ENCODE measurements at regions not wholly inside any gene's neighbourhood (a gene's known extent, or its start where the extent isn't known, plus 50 kb on each side); places are given as distances from the start of the nearest gene placed in this dataset.

DNA sequence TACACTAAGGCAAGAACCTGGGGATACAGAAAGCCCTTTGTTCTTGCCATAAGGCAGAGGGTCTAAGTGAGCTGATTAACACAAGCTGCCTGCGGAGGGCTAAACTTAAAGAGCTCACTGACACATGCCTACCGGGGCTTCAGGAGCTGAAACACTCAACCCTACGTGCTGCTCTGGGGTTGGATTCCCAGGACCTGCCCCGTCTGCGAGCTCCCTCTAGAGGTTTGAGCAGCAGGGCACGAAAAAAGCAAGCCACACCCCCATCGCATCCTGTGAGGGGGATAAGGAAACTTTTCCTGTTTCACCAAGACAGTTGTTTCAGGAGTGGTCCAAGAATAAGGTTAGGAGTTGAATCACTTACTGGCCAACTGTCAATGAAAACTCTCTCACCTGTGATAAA, 562.1 kb downstream of the TMX3 start:
- DNase-seq (ENCODE audit: low read depth in 4 of 4, low spot score in 1 of 4) = no peak

DNA sequence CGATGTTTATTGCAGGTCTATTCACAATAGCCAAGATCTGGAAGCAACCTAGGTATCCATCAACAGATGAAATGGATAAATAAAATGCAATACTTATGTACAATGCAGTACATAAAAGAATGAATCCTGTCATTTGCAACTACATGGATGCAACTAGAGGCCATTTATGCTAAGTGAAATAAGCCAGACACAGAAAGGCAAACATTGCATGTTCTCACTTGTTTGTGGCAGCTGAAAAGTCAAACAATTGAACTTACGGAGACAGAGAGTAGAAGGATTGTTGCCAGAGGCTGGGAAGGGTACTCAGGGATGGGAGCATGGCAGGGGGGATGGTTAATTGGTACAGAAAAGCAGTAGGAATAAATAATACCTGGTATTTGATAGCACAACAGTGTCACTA, 563.9 kb downstream of the TMX3 start:
- DNase-seq (ENCODE audit: low read depth in 4 of 4, low spot score in 1 of 4) = no peak

DNA sequence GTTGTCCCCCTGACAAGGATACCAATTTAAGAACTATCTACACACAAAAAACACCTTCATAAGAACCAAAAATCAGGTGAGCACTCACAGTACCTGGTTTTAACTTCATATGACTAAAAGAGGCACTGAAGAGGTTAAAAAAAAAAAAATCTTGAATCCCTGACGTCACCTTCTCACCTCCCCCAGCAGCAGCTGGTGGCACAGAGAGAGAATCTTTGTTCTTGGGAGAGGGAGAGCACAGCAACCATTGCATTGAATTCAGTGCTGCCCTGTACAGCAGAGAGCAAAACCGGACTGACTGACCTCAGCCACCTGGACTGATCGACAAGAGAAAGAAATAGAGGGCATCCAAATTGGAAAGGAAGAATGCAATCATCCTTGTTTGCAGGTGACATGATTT, 566.0 kb downstream of the TMX3 start:
- no peak for DNase-seq (ENCODE audit: low read depth in 4 of 4, low spot score in 1 of 4)

DNA sequence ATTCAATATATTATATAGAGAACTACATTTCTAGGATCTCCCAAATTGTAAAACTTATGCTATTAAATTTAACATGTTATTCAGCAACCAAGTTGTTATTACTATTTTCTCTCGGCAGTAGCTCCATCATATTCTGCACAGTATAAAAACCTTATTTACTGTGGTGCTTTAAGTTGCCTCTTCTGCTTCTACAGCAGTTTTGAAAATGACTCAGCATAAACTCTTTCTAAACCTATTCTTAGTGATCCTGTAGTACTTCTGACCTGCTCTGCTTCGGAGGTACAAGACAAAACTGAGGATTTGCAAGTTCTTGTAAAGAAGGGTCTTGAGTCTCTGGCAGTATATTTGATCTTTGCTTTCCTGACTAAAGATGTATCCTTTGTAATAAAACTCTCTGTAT, 567.2 kb downstream of the TMX3 start:
- no peak for DNase-seq (ENCODE audit: low read depth in 4 of 4, low spot score in 1 of 4)

DNA sequence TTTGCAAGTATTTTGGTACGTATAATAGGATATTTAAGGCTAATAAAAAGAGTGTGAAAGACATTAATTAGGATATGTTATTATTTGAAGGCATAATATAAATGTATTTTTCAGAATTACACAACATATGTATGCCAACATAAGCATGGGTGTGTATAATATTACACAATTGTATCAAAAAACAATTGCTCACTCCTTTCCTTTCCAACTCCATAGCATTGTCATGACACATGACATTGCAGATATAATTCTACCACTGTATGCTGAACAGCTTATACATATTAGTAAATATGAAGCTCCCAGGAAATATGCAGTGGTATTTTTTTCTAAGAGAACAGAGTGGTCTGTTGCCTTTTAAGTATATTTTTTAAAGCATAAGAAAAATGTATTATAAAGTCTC, 593.1 kb downstream of the TMX3 start:
- DNase-seq (ENCODE audit: low read depth in 4 of 4, low spot score in 1 of 4) = no peak

DNA sequence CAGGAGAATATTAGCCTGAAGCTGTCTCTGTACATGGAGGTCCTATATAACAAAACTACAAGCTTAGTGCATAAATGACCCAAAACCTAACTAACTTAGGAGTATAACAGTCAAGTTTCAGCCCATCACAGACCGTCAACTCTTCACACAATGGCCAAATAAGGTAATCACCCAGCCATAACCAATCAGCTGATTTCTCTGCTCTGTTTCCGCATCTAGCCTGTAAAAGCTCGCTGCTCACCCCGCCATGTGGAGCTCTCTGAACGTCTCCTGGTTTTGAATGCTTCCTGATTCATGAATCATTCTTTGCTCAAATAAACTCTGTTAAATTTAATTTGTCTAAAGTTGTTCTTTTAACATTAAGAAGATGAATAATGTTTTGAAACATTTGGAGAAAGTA, 593.6 kb downstream of the TMX3 start:
- DNase-seq (ENCODE audit: low read depth in 4 of 4, low spot score in 1 of 4) = no peak

DNA sequence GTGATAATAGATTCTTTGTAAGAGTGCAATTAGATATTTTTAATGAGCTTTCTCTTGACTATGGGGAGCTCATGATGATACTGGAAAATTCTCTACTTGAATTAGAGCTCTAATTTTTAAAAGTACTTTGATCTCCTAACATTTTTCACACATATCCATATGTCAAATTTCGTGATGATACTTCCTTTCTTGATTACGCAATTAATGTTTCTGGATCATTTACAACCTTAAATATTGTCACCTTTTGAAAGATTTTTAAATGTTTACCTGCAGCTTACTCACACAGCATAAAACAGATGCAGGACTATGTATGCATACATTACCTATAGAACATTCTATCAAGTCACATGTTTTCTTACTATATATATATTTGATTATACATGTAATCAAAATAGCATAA, 598.5 kb upstream of the DSEL start:
- no peak for DNase-seq (ENCODE audit: low read depth in 4 of 4, low spot score in 1 of 4)

DNA sequence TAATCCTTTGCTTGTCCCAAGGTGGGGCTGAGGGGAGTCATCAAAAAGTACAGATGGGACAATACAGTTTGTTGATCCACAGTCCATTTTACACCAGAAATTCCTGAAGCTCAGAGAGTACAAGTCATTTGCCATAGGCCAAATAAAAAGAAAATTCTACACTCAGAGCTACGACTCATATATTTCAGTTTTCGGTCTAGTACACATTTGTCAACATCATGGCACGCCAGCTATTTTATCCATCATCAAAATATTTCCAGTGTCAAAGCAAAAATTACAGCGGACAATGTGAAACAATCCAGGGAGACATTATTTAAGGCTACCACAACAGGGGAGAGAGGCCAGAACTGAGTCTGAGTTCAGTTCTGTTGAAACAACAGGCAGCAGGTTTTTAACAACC, 587.5 kb upstream of the DSEL start:
- DNase-seq (ENCODE audit: low read depth in 4 of 4, low spot score in 1 of 4) = no peak

DNA sequence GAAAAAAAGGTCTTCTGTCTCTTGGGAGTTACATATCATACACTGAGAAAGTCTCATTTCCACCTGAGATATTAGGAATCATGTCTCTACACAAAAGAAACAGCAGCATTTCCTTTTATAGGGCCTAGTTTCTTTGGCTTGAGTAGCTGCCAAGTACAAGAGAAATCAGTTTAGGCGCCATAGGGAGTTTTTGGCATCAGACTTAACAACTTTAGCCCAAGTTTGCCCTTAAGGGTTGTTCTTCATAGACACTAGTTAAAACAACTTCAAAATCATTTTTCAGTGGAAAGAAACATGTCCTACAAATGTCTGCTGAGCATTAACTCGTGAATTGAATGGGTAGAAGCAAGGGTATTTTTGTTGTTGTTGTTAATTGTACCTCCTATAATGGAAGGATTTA, 587.0 kb upstream of the DSEL start:
- no peak for DNase-seq (ENCODE audit: low read depth in 4 of 4, low spot score in 1 of 4)

DNA sequence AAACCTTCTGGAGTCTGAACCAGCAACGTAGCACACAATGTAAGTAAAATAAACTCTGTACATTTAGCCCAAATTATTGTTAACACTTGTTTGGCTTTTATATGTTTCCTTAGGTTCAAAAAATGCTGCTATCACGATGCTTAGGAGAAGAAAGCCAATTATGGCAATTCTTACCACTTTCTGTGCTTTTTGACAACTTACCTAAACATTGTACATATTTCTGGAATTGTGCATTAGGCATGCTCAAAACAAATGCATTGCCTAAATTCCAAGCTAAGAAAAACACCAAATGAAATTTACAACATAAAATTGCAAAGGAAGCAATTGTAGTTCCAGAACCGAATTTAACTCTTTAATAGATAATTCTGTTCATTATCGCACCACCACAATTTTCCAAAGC, 585.6 kb upstream of the DSEL start:
- DNase-seq (ENCODE audit: low read depth in 4 of 4, low spot score in 1 of 4) = no peak

DNA sequence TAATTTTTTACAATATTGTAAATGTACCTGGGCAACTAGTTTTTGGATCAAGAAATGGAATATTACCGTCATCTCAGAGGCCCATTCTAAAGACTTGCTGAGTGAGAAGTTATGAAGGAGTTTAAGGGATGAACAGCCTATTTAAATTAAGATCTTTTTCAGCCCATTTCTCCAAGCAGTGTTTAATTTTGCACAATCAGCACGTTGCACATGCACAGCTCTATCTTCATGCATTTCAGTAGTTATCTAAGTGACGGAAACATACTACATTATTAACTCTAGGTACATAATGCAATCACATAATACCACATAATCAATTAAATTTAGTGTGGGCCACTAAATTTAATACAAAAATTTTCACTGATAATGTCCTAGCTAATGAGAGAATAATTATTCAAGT, 582.1 kb upstream of the DSEL start:
- no peak for DNase-seq (ENCODE audit: low read depth in 4 of 4, low spot score in 1 of 4)

DNA sequence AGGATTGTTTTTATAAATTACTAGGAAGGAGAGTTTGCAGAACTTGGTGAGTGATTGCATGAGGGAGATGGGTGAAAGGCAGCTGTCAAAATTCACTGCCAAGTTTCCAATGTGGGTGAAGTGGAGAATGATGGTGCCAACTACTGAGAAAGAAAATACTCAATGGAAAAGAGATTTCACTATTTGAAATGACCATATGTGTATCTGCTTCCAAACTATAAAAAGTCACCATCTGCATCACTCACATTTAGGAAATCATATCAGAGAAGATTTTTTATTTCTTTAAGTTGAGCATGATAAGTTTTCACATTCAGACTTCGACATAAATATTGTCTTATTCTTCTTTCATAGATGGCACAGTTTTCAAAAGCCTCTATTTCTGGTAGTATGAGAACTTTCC, 570.0 kb upstream of the DSEL start:
- no peak for DNase-seq (ENCODE audit: low read depth in 4 of 4, low spot score in 1 of 4)

DNA sequence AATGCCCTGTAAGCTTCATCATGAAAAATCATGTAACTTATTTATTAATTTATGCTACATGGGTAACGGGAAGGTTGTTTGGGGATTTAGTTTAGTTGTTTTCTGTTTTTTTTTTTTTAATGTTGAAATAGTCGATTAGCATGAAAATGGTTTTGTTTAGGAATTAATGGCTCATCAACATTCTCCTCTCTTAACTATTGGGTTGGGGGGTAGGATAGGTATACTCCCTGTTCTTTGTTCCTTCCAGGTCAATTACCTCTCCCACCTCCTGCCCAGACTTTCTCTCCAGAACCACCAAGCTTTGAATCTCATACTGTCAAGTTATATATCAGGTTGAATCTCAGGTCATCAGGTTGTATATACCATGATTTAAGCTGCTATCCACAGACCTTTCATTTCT, 568.7 kb upstream of the DSEL start:
- no peak for DNase-seq (ENCODE audit: low read depth in 4 of 4, low spot score in 1 of 4)

DNA sequence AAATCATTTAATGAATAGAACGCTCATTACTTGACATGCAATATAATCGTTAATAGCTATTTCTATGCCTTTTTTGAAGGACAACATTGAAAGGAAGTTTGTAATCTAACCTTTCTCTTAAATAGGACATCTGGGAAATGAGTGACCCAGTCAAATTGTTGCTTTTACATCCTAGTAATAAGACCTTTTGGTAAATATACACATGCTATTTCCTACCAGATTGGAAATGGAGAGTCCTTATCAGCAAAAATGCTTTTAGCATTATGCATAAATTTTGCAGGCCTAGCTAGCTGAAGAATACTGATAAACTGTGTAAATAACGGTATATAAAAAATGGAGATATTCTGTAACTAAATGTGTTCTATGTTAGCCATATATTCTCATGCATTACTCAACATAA, 567.3 kb upstream of the DSEL start:
- DNase-seq (ENCODE audit: low read depth in 4 of 4, low spot score in 1 of 4) = no peak

DNA sequence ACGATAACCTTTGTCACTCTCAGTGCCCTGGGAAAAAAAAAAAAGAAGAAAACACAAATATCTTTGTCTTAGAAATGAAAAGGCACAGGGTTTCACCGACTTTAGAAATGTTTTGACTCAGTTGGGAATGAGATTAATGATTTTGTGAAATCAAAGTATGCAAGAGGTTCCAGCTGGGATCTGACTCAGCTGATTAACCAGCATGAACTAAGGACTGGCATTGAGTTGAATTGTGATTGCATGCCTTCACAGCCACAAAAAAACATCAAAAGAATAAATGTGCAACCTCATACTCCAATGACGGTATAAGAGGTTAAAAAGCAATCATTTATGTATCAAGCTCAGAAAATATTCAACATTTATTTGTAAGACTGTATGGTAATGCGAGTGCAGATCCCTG, 566.6 kb upstream of the DSEL start:
- DNase-seq (ENCODE audit: low read depth in 4 of 4, low spot score in 1 of 4) = no peak

DNA sequence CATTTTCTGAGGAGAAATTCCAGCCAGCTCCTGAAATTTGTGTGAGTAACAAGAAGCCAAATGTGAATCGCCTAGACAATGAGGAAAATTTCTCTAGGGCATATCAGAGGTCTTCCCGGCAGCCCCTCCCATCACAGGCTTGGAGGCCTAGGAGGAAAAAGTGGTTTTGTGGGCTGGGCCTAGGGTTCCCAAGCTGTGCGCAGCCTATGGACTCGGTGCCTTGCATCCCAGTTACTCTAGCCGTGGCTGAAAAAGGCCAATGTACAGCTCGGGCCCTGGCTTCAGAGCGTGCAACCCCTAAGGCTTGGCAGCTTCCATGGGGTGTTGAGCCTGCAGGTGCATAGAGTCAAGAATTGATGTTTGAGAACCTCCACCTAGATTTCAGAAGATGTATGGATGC, 556.2 kb upstream of the DSEL start:
- DNase-seq (ENCODE audit: low read depth in 4 of 4, low spot score in 1 of 4) = no peak

DNA sequence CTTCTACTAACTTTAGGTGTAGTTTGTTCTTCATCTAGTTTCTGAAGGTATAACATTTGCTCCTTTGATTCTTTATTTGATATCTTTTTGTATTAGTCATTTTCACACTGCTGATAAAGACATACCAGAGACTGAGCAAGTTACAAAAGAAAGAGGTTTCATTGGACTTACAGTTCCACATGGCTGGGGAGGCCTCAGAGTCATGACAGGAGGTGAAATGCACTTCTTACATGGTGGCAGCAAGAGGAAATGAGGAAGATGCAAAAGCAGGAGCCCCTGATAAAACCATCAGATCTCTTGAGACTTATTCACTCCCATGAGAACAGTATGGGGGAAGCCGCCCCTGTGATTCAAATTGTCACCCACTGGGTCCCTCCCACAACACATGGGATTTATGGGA, 544.4 kb upstream of the DSEL start:
- DNase-seq (ENCODE audit: low read depth in 4 of 4, low spot score in 1 of 4) = no peak

DNA sequence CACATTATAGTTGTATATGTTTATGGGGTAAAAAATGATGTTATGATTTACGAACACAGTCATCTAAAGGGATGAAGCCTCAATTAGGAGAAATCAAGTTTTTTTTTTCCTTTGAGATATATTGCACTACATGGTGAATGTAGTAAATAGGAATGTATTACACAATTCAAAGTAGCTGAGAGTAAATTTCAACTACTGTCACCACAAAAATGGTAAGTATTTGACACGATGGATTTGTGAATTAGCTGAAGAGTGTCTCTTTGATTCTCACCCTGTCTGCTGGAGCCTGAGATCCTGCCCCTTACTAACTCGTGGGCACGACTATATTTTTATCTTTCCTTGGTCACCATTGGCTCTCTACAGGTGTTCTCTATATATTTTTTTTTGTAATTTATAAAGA, 540.4 kb upstream of the DSEL start:
- no peak for DNase-seq (ENCODE audit: low read depth in 4 of 4, low spot score in 1 of 4)

DNA sequence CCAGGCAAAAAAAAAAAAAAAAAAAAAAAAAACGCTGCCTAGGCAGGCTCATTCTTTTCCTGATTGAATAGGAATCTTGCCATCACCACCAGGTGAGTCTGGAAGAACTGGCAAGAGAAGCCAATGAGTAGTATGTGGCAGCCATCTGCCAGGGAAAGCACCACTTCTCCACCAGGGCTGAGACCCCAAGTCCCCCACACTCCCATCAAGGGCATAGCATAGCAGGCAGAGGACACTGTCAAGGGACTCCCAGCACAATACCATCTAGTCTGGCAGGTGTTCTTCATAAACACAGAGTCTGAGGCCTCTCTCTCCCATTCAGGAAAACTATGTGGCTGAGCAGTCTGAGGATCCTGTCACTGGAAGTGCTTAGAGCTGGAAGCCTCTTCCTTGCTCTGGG, 538.1 kb upstream of the DSEL start:
- no peak for DNase-seq (ENCODE audit: low read depth in 4 of 4, low spot score in 1 of 4)

DNA sequence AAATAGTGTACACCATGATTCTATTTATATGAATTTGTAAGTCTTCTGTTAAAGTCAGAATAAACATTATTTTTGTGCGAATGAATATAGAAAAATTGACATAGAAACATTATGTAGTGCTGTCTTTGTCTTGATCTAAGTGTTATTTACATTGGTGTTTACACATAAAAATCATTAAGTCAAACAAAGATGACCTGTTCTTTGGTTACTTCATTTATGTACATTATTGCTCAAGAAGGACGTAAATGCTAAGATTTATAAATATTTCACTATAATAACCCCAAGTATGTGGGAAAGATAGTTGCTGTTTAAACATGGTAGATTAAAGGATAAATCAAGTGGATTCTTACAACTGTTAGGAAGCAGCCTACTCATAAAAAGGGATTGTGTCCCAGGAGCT, 536.8 kb upstream of the DSEL start:
- no peak for DNase-seq (ENCODE audit: low read depth in 4 of 4, low spot score in 1 of 4)

DNA sequence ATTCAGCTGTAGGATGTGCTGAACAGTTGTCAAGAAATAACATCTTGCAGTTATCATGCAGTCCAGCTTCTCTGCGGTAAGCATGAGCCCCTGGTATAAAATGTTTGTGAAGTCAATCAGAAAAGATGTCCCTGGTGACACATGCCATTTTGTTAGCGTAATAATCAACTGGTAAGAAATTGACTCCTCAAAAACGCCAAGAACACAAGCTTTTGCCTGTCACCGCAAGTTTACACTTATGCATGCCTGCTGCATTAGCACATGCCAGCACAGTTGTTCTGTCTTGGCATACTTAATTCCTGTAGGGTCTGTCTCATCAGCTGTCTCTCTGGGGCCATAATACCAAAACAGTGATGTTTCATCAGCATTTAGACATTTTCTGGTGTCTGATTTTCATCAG, 524.8 kb upstream of the DSEL start:
- no peak for DNase-seq (ENCODE audit: low read depth in 4 of 4, low spot score in 1 of 4)

DNA sequence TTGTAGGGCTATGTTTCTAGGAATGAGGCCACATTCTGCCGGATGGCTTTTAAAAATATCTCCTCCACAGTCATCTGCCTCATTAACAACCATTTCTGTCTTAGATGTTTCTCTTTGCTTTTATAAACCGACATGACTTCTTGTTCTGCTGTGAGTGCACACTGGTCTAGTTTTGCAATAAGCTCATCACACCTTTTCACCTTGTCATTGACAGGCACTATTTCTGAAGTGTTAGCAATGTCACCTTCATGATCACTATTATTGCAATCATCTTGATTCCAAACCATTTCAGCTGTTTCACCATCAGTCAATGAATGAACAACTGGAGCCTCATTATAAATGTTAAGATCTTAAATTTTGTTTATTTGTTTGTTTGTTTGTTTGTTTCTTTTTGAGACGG, 523.7 kb upstream of the DSEL start:
- DNase-seq (ENCODE audit: low read depth in 4 of 4, low spot score in 1 of 4) = no peak

DNA sequence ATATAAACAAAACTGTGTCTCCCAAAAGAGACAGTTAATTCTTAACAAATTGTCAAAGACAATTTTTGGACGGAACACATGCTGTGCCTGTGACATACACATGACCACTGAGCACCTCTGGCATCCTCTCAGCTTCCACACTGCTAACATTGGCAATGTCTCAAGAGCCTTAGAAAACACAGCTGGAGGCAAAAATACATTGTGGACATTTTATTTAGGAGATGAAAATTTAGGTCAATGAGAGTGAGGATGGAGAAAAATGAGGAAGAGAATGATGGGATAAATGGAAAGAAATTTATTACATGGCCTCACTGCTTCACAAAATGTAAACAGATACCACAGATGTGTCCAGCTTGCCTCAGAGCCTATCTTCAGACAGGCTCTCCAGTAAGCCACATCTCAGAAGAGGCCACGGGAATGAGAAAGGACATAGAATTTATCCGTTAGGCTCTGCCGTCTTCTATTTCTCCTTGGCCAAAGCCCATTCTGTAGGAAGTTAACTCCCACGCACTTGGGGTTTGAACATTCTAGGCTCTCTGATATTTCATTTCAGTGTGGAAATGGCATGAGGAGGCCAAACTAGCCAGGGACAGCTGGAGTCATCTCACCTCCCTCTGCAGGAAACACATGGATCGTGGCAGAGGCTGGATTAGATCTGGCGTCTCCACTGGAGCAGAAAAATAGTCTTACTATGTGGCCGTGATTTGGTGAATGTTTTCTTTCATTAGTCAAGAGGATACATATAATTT, 519.4 kb upstream of the DSEL start:
- no peak for DNase-seq (ENCODE audit: low read depth in 4 of 4, low spot score in 1 of 4)

DNA sequence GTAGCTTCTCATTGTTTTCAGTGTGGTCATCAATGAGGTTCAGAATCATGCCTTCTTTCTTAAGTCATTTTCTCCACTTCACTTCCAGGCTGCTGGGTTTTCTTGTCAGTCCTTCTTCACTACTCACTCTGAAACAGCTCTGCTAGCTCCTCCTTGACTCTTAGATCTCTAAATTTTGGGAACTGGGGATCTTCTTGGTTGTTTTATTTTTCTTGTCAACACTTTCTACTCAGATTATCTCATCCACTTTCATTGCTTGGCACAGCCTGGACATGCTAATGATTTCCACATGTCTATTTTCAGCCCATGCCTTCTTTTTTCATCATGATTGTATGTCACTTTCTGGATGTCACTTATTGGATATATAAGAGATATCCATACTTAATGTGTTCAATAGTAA, 517.8 kb upstream of the DSEL start:
- DNase-seq (ENCODE audit: low read depth in 4 of 4, low spot score in 1 of 4) = no peak
